GM12875 (cell line): ENCODE measurements at regions not wholly inside any gene's neighbourhood (a gene's known extent, or its start where the extent isn't known, plus 50 kb on each side); places are given as distances from the start of the nearest gene placed in this dataset.

Source experiments
- H3K4me3 ChIP-seq: one replicate; pipeline ENCODE4 v1.5.1; 2011; ENCODE audit warnings: low read depth, low read length, control low read depth
- CTCF ChIP-seq: IDR thresholded peaks from 2 replicates; pipeline ENCODE4 v1.5.1; 2011; ENCODE audit warnings: low read depth, mild to moderate bottlenecking, control low read depth, inconsistent platforms, low read length, moderate library complexity, borderline replicate concordance; ENCODE audit not compliant: insufficient read depth

- no peak overlapping the region for H3K4me3 ChIP-seq
- no peak for TF ChIP-seq CTCF
These were observed 363.7 kb downstream of the CSNK1G3 start for GRCh38 chr5:123875561-123876275.

DNA sequence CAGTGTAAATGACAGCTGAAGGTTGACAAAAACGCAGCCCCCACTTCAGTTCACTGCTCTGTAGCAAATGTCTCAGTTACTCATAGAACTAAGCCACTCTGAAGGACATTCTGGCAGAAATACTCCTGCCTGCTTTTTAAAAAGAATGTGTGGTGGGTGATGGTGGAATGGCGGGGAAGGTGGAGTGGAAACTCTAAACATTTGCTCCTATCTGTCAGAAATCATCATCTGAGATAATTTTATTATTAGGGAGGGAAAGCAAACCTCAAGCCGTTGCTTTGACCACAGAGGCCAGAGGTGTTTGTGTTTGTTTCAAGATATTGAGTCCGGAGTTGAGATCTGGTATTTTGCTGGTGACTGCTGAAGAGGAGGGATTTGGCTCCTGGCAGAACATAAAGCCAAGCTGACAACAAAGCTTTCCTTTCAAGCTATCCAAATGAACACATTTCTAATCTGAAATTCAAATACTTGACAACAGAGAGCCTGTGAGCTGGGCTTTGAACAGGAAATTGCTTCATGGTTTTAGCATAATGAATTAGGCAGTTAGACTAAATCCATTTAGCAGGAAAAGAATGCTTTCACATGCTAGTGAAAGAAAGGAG, 362.7 kb downstream of the CSNK1G3 start:
- TF ChIP-seq CTCF, result no peak

GRCh38 chr5:123873846-123874245, 361.9 kb downstream of the CSNK1G3 start:
- TF ChIP-seq CTCF, result no peak

More for the DNA sequence above, 362.7 kb downstream of the CSNK1G3 start:
- no peak overlapping the region for H3K4me3 ChIP-seq

DNA sequence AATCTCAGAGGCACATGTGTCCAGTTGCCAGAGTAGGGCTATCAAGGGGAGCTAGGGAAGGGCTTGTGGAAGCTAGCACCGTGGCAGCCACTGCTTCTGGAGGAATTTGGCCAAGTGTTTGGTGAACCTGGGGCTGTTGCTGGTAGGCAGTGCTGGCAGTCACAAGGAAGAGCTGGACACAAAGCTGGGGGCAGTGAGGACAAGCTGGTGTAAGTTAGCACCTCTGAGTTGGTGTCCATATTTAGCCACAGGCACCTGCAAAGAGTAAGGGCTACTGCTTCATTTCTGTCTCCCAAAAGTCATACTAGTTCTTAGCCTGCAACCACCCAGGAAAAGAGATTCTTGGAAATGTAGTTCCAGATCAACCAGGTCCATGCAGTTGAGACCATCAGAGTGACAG, 359.4 kb downstream of the CSNK1G3 start:
- H3K4me3 ChIP-seq, result no peak overlapping the region
- TF ChIP-seq CTCF, result no peak

More at GRCh38 chr5:123873846-123874245, 361.9 kb downstream of the CSNK1G3 start:
- no peak overlapping the region for H3K4me3 ChIP-seq

DNA sequence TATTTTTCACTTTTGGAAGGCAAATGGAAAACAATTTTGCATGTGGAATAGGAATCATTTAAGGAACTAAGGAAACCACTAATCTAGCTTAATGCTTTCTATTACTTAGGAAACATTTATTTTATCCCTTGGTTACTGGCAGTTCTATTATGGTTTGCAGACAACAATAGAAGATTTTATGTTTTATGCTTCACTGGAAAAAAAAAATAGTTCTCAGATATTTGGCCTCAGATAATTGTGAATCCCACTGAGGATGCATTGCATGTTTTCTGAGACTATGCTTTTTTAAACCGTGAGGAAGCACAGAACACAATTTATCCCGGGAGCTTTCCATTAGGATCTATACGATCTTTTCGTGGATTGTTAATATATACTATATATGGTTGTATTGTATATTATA, 356.9 kb downstream of the CSNK1G3 start:
- TF ChIP-seq CTCF, result no peak
- no peak overlapping the region for H3K4me3 ChIP-seq

DNA sequence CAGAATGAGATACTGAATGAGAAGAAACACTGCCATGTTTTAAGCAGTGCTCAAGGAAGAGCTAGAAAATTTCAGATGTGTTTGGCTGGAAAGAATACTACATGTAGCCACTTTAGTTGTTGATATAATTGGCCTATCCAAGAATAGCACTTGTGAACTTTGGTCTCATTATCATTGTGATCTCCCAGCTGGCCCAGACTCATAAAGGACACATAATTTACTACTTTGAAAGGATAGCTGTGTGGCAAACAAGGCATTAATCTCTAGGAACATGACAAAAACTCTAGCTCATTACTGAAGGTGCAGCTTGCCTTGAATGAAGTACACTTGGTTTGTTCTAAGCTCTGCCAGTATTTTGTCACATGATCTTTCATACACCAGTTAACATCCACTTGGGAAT, 356.3 kb downstream of the CSNK1G3 start:
- H3K4me3 ChIP-seq, result no peak overlapping the region
- TF ChIP-seq CTCF, result no peak

GRCh38 chr5:123865641-123866040, 353.7 kb downstream of the CSNK1G3 start:
- no peak overlapping the region for H3K4me3 ChIP-seq
- TF ChIP-seq CTCF, result no peak
